Lung (tissue), 11 donors: ENCODE measurements at regions not wholly inside any gene's neighbourhood (a gene's known extent, or its start where the extent isn't known, plus 50 kb on each side); places are given as distances from the start of the nearest gene placed in this dataset.

Source experiments
- ATAC-seq: fragments of 200-7000 bp; cut with Tn5 transposase; one replicate; pipeline ENCODE4 v1.9.1; 2020; ENCODE audit warnings: moderate number of reproducible peaks; ENCODE audit not compliant: insufficient read depth, low FRiP score
- DNase-seq, 3 donors: peaks; one replicate each; pipeline ENCODE4 v3.0.0-alpha.2; 2013 to 2017
- H3K27ac ChIP-seq, 2 donors: one replicate each; pipeline ENCODE4 v1.5.1; 2013; ENCODE audit warnings: mild to moderate bottlenecking in 2 of 2, moderate library complexity in 2 of 2, control low read depth in 1 of 2, inconsistent platforms in 1 of 2, low read depth in 1 of 2, low read length in 1 of 2
- H3K27me3 ChIP-seq, 3 donors: one replicate each; pipeline ENCODE4 v1.5.1; 2013; ENCODE audit warnings: low read length in 2 of 3; ENCODE audit not compliant: control insufficient read depth in 3 of 3, insufficient read depth in 3 of 3
- H3K36me3 ChIP-seq, 4 donors: one replicate each; pipeline ENCODE4 v1.5.1; 2013; ENCODE audit warnings: low read length in 4 of 4, mild to moderate bottlenecking in 1 of 4, moderate library complexity in 1 of 4; ENCODE audit not compliant: control insufficient read depth in 4 of 4, insufficient read depth in 4 of 4
- H3K4me1 ChIP-seq, 5 donors: one replicate each; pipeline ENCODE4 v1.5.1; 2013; ENCODE audit warnings: low read length in 5 of 5, mild to moderate bottlenecking in 2 of 5, moderate library complexity in 1 of 5; ENCODE audit not compliant: control insufficient read depth in 5 of 5, insufficient read depth in 5 of 5
- H3K4me3 ChIP-seq: one replicate; pipeline ENCODE4 v1.5.1; 2013; ENCODE audit warnings: mild to moderate bottlenecking, control low read depth, moderate library complexity
- H3K9ac ChIP-seq, 2 donors: one replicate each; pipeline ENCODE4 v1.5.1; 2013; ENCODE audit warnings: low read length in 2 of 2, control low read depth in 1 of 2; ENCODE audit not compliant: insufficient read depth in 1 of 2
- H3K9me3 ChIP-seq, 4 donors: one replicate each; pipeline ENCODE4 v1.5.1; 2013; ENCODE audit warnings: low read length in 3 of 4, mild to moderate bottlenecking in 1 of 4, moderate library complexity in 1 of 4; ENCODE audit not compliant: control insufficient read depth in 4 of 4, insufficient read depth in 3 of 4
- CTCF ChIP-seq: IDR thresholded peaks from 2 replicates; pipeline ENCODE4 v1.5.1; 2012; ENCODE audit warnings: mild to moderate bottlenecking; ENCODE audit errors: control extremely low read depth, extremely low read depth
- WGBS, 2 donors: extraction: QIAGEN DNeasy Blood & Tissue Kit; methylation state at CpG; one replicate each; pipeline ENCODE4 v1.1.7; 2013; 5-methylcytosine and 5-hydroxymethylcytosine counted together
- donor health status: control.
- donor health status: control.
- donor health status: Bipolar disorder and iron deficiency.
- donor health status: healthy.
- donor health status: DM: yes; HTN: yes; CAD: no.

- no peak overlapping the region for H3K27ac ChIP-seq
- H3K27me3 ChIP-seq: no peaks in the 10 kb centered on the region
- DNase-seq (no peak), ATAC-seq (no peak)
- no peaks in the 10 kb centered on the region for H3K9me3 ChIP-seq
- no peak overlapping the region for H3K4me3 ChIP-seq
- H3K4me1 ChIP-seq: no peaks in the 10 kb centered on the region
- TF ChIP-seq CTCF: no peak
- 84 to 87% methylated on average over 4 of the region's 4 CpGs for WGBS, 2 donors
- no peaks in the 10 kb centered on the region for H3K36me3 ChIP-seq
- H3K9ac ChIP-seq: no peak overlapping the region
Measured at GRCh38 chr3:132124651-132125284, 90.0 kb upstream of the CPNE4 start.

GRCh38 chr3:132134611-132135010, 99.8 kb upstream of the CPNE4 start:
- 31 to 52% methylated on average over 1 of the region's 1 CpG for WGBS, 2 donors
- Histone ChIP-seq H3K9ac (no peak overlapping the region), H3K9me3 (no peaks in the 10 kb centered on the region), H3K4me3 (no peak overlapping the region), H3K4me1 (no peaks in the 10 kb centered on the region), H3K27me3 (peaks cover 0 to 7% (median 0%) of the 10 kb centered on the region in 3 donors), H3K36me3 (no peaks in the 10 kb centered on the region), H3K27ac (no peak overlapping the region)
- ATAC-seq (peak; percentile 53), DNase-seq (no peak)
- no peak for TF ChIP-seq CTCF

- Histone ChIP-seq H3K4me3 (no peak overlapping the region), H3K4me1 (no peaks in the 10 kb centered on the region), H3K36me3 (no peaks in the 10 kb centered on the region), H3K27me3 (peaks cover 0 to 7% (median 0%) of the 10 kb centered on the region in 3 donors), H3K27ac (peak overlapping the region in 1 of 2 donors; percentile 50), H3K9me3 (no peaks in the 10 kb centered on the region), H3K9ac (no peak overlapping the region)
- no peak for DNase-seq
- peak; percentile 91 for ATAC-seq
- 65 to 71% methylated on average over 4 of the region's 4 CpGs for WGBS, 2 donors
- no peak for TF ChIP-seq CTCF
Measured at GRCh38 chr3:132135628-132136333, 101.0 kb upstream of the CPNE4 start.
